MCF 10A (cell line): ENCODE measurements at regions not wholly inside any gene's neighbourhood (a gene's known extent, or its start where the extent isn't known, plus 50 kb on each side); places are given as distances from the start of the nearest gene placed in this dataset.

ENCODE experiments used
- BruUV-seq: library from RNA; stranded (reverse); fragments of 400-500 nt; replicated peaks from 2 replicates; lab custom pipeline; 2021; lab: Mats Ljungman, UMichigan
- CTCF ChIA-PET: fragments of 300-600 bp; sonication (Branson Sonifier 250); formaldehyde crosslinking; extraction: SDS; loops from one replicate; lab custom pipeline; 2021; ENCODE audit warnings: antibody characterized with exemption, inconsistent platforms; lab: Yijun Ruan, JAX
- POLR2A ChIA-PET: fragments of 300-600, 350-650 bp; sonication (Branson Sonifier 250); formaldehyde crosslinking; extraction: SDS; loops from one replicate; lab custom pipeline; 2020; ENCODE audit warnings: antibody characterized with exemption, inconsistent platforms; lab: Yijun Ruan, JAX
- DNase-seq: peaks from one replicate; pipeline ENCODE4 v3.0.0-alpha.2; 2018; ENCODE audit not compliant: unreplicated experiment
- H3K27ac Mint-ChIP-seq: one replicate; pipeline ENCODE4 v1.8.0; 2022; ENCODE audit warnings: mild to moderate bottlenecking, low read depth, mixed read lengths; ENCODE audit not compliant: unreplicated experiment
- H3K27me3 Mint-ChIP-seq: one replicate; pipeline ENCODE4 v1.8.0; 2022; ENCODE audit warnings: mixed read lengths; ENCODE audit not compliant: insufficient read depth, unreplicated experiment
- H3K36me3 Mint-ChIP-seq: one replicate; pipeline ENCODE4 v1.8.0; 2022; ENCODE audit warnings: mild to moderate bottlenecking, moderate library complexity, mixed read lengths; ENCODE audit not compliant: insufficient read depth, unreplicated experiment
- H3K4me1 Mint-ChIP-seq: one replicate; pipeline ENCODE4 v1.8.0; 2022; ENCODE audit warnings: mixed read lengths; ENCODE audit not compliant: insufficient read depth, unreplicated experiment
- H3K4me3 Mint-ChIP-seq: one replicate; pipeline ENCODE4 v1.8.0; 2022; ENCODE audit warnings: mild to moderate bottlenecking, moderate library complexity, mixed read lengths; ENCODE audit not compliant: unreplicated experiment
- H3K9me3 Mint-ChIP-seq: one replicate; pipeline ENCODE4 v1.8.0; 2022; ENCODE audit warnings: mixed read lengths; ENCODE audit not compliant: unreplicated experiment
- CTCF ChIP-seq: fragments of 200-600 bp; IDR thresholded peaks from one replicate; pipeline ENCODE4 v1.8.0; 2022; ENCODE audit warnings: antibody characterized with exemption, mild to moderate bottlenecking; ENCODE audit not compliant: unreplicated experiment
- intact Hi-C: fragments of 100-400 bp; cut with micrococcal nuclease; formaldehyde crosslinking; loops from 2 replicates; pipeline ENCODE4 v1.14.1; 2022

DNA sequence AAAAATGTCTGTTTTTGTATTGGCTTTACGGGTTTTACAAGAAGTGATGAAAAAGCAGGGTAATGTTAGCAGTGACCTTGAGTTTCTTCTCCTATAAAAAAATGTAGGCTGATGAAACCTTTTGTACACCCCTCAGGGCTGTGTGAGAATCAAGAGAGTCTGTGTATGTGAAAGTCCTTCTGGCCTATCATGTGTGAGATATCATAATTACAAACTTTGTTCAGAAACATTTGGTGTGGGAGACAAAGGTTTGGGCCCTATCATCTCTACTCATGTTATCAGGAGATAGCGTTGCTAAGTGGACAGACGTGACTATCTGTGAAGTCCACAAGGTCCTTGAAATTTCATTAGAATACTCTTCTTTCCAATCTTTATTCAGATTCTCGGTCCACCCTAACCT is 170.6 kb upstream of the HAND2 start:
- H3K9me3 Mint-ChIP-seq: no peaks in the 10 kb centered on the region
- no peak overlapping the region for H3K27ac Mint-ChIP-seq
- intact Hi-C loops: no loop called here
- no TSS peak for BruUV-seq
- TF ChIP-seq CTCF: no peak
- H3K36me3 Mint-ChIP-seq: no peaks in the 10 kb centered on the region
- H3K4me1 Mint-ChIP-seq: no peaks in the 10 kb centered on the region
- DNase-seq: no peak
- ChIA-PET POLR2A (interaction anchor here (0.6 kb wide), 1 partner anchor 942 kb away, joined by 3 read pairs; no protein-coding TSS in a partner anchor), CTCF (no interaction called here)
- peaks cover 12% of the 10 kb centered on the region for H3K27me3 Mint-ChIP-seq
- no peak overlapping the region for H3K4me3 Mint-ChIP-seq

GRCh38 chr4:173699841-173700475 is 169.9 kb upstream of the HAND2 start:
- no TSS peak for BruUV-seq
- H3K27me3 Mint-ChIP-seq: peaks cover 12% of the 10 kb centered on the region
- POLR2A ChIA-PET: interaction anchor here (0.6 kb wide), 1 partner anchor 942 kb away, joined by 3 read pairs; no protein-coding TSS in a partner anchor
- no peak overlapping the region for H3K4me3 Mint-ChIP-seq
- CTCF ChIA-PET: no interaction called here
- no peaks in the 10 kb centered on the region for H3K36me3 Mint-ChIP-seq
- H3K4me1 Mint-ChIP-seq: no peaks in the 10 kb centered on the region
- no peak overlapping the region for H3K27ac Mint-ChIP-seq
- no peak for DNase-seq
- no peak for TF ChIP-seq CTCF
- no peaks in the 10 kb centered on the region for H3K9me3 Mint-ChIP-seq
- intact Hi-C loops: no loop called here

- Mint-ChIP-seq H3K36me3 (no peaks in the 10 kb centered on the region), H3K4me1 (no peaks in the 10 kb centered on the region), H3K4me3 (no peak overlapping the region), H3K9me3 (no peaks in the 10 kb centered on the region), H3K27ac (no peak overlapping the region), H3K27me3 (peaks cover 12% of the 10 kb centered on the region)
- no peak for DNase-seq
- POLR2A ChIA-PET: interaction anchor here (0.7 kb wide), 1 partner anchor 1700 kb away, joined by 3 read pairs; no protein-coding TSS in a partner anchor
- no peak for TF ChIP-seq CTCF
- no TSS peak for BruUV-seq
- intact Hi-C loops: no loop called here
- CTCF ChIA-PET: no interaction called here
These were observed 168.7 kb upstream of the HAND2 start for GRCh38 chr4:173698557-173699262.

DNA sequence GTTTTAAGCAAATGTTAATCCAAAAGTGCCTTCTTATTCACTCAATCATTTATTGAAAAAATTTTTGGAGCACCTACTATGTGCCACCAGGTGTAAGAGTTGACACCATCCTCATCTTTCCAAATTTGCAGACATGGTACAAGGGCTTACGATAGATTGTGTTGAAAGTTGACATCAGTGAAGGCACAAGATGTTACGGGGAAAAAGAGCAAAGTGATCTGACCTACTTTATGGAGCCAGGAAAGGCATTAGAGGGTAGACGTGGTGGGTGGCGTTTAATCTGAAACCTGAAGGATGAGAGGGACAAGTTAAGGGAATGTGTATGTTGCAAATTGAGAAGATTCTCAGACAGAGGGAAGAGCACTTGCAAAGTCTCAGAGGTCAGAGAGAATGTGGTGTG is 167.8 kb upstream of the HAND2 start:
- POLR2A ChIA-PET: no interaction called here
- Mint-ChIP-seq H3K4me1 (no peaks in the 10 kb centered on the region), H3K4me3 (no peak overlapping the region), H3K9me3 (no peaks in the 10 kb centered on the region), H3K27ac (no peak overlapping the region), H3K27me3 (peaks cover 12% of the 10 kb centered on the region), H3K36me3 (no peaks in the 10 kb centered on the region)
- TF ChIP-seq CTCF: no peak
- BruUV-seq: no TSS peak
- CTCF ChIA-PET: no interaction called here
- intact Hi-C loops: no loop called here
- no peak for DNase-seq
